Uterus (tissue), 3 donors: ENCODE measurements at regions not wholly inside any gene's neighbourhood (a gene's known extent, or its start where the extent isn't known, plus 50 kb on each side); places are given as distances from the start of the nearest gene placed in this dataset.

Source experiments
- DNase-seq, 2 donors: peaks; one replicate each; pipeline ENCODE4 v3.0.0-alpha.2; 2019 to 2020
- H3K27ac ChIP-seq, 2 donors: fragments of 200-600 bp; sonication (generic); 1 replicate in 1 of 2; 2 replicates in 1 of 2; pipeline ENCODE4 v1.5.1; 2016 to 2018
- H3K27me3 ChIP-seq, 2 donors: fragments of 200-600 bp; sonication (generic); one replicate each; pipeline ENCODE4 v1.5.1; 2018 to 2019; ENCODE audit warnings: control low read depth in 1 of 2
- H3K36me3 ChIP-seq, 2 donors: fragments of 200-600 bp; sonication (generic); one replicate each; pipeline ENCODE4 v1.5.1; 2019; ENCODE audit warnings: control low read depth in 1 of 2
- H3K4me1 ChIP-seq, 2 donors: fragments of 200-600 bp; sonication (generic); one replicate each; pipeline ENCODE4 v1.5.1; 2018 to 2019; ENCODE audit warnings: control low read depth in 1 of 2
- H3K4me3 ChIP-seq, 2 donors: fragments of 200-600 bp; sonication (generic); 1 replicate in 1 of 2; 2 replicates in 1 of 2; pipeline ENCODE4 v1.5.1; 2018 to 2019; ENCODE audit warnings: mild to moderate bottlenecking in 1 of 2
- H3K9me3 ChIP-seq, 2 donors: fragments of 200-600 bp; sonication (generic); one replicate each; pipeline ENCODE4 v1.5.1; 2019; ENCODE audit warnings: control low read depth in 1 of 2
- CTCF ChIP-seq, 4 experiments: fragments of 200-600 bp in 2 of 4; fragments of 450-650 bp in 2 of 4; sonication (generic) in 2 of 4; IDR thresholded peaks; one replicate each; pipeline ENCODE4 v1.5.1; 2016 to 2019; ENCODE audit warnings: antibody characterized with exemption in 4 of 4, mild to moderate bottlenecking in 2 of 4, moderate library complexity in 1 of 4
- POLR2A ChIP-seq, 2 donors: fragments of 450-650 bp; IDR thresholded peaks; one replicate each; pipeline ENCODE4 v1.6.1; 2016; ENCODE audit warnings: antibody characterized with exemption in 2 of 2, mild to moderate bottlenecking in 1 of 2, moderate library complexity in 1 of 2
- intact Hi-C: fragments of 100-400 bp; cut with DNase I; formaldehyde crosslinking; loops from one replicate; pipeline ENCODE4 v1.15.1; 2023; ENCODE audit warnings: low total_unique reads
- donor health status: DM: yes; HTN: yes; CAD: no.

DNA sequence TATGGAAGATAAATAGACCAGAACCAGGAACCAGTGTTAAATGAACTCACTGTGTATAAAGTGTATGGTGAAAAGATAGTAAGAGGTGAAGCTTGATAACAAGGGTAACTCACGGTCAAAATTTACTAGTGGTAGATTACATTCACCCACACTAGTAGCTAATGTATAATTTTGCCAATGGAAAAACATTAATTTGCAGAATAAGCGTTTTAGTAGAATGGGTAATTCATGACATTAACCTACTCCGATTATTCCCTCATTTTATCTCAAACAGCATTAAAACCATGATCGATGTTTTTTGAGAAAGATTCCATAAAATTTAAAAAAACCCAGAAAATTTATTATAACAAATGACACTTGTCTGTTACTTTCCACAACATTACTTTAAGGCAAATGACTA, 57.7 kb upstream of the PPP1R3A start:
- no peaks in the 10 kb centered on the region for H3K36me3 ChIP-seq
- no peak for DNase-seq
- TF ChIP-seq CTCF (IDR thresholded peaks at IDR 0.05), result no peak
- no peak for TF ChIP-seq POLR2A (IDR thresholded peaks at IDR 0.05)

DNA sequence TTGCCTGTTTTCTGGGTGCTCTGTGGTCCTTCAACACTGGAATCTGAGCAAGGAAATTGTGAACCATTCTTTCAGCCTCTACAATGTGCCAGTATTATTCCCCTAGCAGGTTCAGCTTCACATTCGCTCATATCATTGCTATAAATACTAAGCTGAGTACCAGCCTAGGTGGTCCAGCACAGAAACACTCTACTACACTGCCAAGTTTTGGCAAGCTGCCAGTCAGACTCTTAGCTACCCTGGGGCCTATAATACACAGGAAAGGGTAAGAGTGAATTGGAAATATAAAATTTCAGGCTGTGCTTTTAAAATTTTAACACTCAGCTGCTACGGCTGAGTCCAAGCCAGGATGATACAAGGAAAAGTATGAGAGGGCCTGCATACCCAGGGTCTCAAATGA, 49.9 kb upstream of the PPP1R3A start:
- no peaks in the 10 kb centered on the region for H3K36me3 ChIP-seq
- H3K9me3 ChIP-seq, result no peaks in the 10 kb centered on the region
- TF ChIP-seq CTCF (IDR thresholded peaks at IDR 0.05), result no peak
- TF ChIP-seq POLR2A (IDR thresholded peaks at IDR 0.05), result no peak
- H3K27me3 ChIP-seq, result no peaks in the 10 kb centered on the region
- no peak for DNase-seq
- no peaks in the 10 kb centered on the region for H3K4me1 ChIP-seq
- intact Hi-C loops, result no loop called here
- no peak overlapping the region for H3K27ac ChIP-seq
- H3K4me3 ChIP-seq, result no peak overlapping the region

More for the DNA sequence above, 57.7 kb upstream of the PPP1R3A start:
- Histone ChIP-seq H3K27ac (no peak overlapping the region), H3K4me3 (no peak overlapping the region), H3K9me3 (no peaks in the 10 kb centered on the region), H3K4me1 (no peaks in the 10 kb centered on the region), H3K27me3 (no peaks in the 10 kb centered on the region)
- intact Hi-C loops, result no loop called here
